ENCODE measurements at regions not wholly inside any gene's neighbourhood (a gene's known extent, or its start where the extent isn't known, plus 50 kb on each side); places are given as distances from the start of the nearest gene placed in this dataset.

DNA sequence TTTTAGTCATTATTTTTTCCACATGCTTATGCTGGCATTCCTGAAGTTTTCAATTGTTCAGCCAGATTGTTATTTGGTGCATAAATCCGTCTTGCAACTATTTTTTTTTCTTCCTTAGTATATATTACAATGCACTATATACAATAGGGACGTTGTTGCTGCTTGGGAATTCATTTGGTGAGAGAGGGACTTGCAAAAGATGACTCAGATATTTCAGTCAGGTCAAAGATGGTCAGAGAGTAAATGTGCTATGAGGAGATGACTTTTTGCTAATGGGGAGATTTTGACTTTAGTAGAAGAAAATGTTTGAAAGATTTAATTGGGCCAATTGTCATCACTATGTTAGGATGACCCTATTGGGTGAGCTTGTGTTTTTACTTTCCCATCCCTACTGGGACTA is 348.4 kb upstream of the MTPN start:
- TF ChIP-seq, protein P1, sequence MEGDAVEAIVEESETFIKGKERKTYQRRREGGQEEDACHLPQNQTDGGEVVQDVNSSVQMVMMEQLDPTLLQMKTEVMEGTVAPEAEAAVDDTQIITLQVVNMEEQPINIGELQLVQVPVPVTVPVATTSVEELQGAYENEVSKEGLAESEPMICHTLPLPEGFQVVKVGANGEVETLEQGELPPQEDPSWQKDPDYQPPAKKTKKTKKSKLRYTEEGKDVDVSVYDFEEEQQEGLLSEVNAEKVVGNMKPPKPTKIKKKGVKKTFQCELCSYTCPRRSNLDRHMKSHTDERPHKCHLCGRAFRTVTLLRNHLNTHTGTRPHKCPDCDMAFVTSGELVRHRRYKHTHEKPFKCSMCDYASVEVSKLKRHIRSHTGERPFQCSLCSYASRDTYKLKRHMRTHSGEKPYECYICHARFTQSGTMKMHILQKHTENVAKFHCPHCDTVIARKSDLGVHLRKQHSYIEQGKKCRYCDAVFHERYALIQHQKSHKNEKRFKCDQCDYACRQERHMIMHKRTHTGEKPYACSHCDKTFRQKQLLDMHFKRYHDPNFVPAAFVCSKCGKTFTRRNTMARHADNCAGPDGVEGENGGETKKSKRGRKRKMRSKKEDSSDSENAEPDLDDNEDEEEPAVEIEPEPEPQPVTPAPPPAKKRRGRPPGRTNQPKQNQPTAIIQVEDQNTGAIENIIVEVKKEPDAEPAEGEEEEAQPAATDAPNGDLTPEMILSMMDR (conservative IDR thresholded peaks at IDR 0.05) = no peak
- no peak for TF ChIP-seq ZFX (IDR thresholded peaks at IDR 0.05)

Data from C4-2B (cell line).